Amniotic epithelial cell (primary cell): ENCODE measurements at regions not wholly inside any gene's neighbourhood (a gene's known extent, or its start where the extent isn't known, plus 50 kb on each side); places are given as distances from the start of the nearest gene placed in this dataset.

ENCODE experiments used
- DNase-seq: peaks from one replicate; pipeline ENCODE4 v3.0.0-alpha.2; 2010; ENCODE audit warnings: low read depth

DNA sequence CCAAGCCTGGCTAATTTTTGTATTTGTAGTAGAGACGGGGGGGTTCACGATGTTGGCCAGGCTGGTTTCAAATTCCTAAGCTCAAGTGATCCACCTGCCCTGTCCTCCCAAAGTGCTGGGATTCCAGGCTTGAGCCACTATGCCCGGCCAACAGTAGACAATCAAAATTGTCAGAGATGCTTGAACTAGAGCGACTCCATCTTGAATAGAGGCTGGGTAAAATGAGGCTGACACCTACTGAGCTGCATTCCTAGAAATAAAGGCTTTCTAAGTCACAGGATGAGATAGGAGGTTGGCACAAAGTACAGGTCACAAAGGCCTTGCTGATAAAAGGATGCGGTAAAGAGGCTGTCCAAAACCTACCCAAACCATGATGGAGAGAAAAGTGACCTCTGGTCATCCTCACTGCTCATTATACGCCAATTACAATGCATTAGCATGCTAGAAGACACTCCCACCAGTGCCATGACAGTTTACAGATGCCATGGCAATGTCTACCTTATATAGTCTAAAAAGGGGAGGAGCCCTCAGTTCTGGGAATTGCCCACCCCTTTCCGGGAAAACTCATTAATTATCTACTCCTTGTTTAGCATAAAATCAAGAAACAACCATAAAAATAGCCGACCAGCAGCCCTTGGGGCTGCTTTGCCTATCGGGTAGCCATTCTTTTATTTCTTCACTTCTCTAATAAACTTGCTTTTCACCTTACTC is 134.5 kb downstream of the BAMBI start:
- DNase-seq = no peak

DNA sequence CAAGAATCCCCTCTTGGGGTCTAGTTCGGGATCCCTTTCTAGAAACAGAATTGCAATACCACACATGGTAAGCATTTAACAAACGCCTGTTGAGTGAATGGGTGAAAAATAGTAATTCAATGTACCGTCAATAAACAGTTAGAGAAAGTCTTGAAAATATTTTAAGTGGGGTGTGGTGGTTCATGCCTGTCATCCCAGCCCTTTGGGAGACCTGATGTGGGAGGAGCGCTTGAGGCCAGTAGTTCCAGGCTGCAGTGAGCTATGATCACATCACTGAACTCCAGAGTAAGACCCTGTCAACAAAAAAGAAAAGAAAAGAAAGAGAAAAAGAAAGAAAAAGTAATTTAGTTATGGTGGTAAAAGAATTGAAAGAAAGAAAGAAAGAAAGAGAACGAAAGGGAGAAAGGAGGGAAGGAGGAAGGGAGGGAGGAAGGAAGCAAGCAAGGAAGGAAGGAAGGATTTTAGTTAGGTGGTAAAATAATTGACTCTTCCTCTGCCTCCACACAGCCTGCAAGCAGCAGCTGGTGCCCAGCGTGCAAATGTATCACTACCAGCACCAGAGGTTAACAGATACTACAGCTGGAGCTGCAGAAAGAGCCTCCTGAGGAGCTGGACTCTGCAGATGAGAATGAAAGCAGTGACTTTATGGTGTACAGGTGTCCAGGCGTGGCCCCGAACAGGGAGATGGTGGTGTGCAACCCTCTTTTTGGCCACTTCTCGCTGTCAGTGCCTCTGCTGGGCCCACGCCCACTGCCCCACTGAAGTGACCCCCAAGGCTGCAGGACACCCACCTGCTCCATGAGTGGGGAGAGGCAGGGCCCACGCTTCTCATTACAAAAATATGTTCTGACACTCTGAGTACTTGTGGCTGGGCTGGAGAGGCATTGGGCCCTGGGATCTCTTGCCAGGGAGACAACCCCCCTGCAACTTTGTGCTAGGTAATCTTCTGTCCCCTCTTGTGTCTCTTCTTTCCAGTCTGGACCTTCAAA is 135.4 kb downstream of the BAMBI start:
- DNase-seq = no peak

DNA sequence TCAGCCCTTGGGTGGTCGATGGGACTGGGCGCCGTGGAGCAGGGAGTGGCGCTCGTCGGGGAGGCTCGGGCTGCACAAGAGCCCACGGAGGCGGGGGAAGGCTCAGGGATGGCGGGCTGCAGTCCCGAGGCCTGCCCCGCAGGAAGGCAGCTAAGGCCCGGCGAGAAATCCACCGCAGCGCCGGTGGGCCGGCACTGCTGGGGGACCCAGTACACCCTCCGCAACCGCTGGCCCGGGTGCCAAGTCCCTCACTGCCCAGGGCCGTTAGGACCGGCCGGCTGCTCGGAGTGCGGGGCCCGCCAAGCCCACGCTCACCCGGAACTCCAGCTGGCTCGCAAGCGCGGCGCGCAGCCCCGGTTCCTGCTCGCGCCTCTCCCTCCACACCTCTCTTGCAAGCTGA is 138.4 kb downstream of the BAMBI start:
- no peak for DNase-seq

DNA sequence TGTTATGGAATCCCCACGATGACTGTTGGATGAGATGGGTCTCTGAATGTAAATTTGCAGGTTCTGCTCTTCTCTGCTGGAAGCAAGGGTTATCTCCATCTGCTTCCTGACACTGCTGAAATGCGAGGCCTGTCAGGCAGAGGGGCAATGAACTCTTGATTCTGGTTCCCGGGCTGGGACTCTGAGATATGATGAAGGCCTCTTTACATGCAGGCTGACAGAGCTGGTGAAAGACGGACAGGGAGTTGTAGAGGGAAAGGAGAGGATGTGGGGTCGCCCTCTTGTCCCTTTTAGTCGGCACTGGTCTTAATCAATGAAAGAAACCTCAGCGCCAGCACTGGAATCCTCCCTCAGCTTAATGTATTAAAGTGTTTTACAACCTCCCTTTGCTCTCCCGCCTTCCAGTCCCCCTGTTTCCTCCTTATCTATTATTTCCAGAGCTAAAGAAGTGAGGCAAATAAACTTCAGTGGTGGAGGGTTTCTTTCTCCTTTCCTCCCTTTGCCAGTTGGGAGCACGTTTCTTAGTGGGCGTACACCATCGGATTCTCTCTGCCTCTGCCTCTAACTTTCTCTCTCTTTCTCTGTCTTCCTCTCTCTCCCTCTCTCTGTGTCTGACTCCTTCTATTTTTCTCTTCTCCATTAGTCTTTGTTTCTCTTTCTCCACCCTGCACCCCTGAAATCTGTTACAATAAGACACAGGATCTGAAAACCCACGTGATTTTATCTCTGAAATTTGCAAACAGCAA is 145.6 kb downstream of the BAMBI start:
- no peak for DNase-seq

DNA sequence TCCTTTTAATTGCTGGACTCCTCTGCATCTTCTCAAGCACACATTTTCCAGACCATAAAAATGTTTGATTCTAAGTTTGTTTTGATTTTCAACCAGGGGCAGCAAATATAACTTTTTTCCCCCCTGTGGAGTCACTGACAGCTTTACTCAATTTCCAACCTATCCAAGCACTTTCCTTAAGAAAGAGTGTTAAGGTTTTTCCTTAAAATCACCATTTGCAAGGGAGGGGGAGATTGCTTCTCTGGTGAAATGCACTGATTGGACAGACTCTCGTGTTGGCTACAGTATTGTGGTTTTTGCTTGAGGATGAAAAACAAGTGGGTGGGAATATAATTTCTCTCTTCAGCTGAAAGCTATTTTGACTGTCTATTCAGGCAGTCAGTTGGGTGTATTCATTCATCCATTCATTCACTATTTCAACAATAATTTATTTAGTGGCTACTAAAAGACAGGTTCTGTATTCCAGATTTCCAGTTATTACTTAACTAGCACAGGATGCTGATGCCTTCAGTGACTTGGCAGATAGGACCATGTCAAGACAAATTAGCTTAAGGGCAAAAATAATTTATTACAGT is 146.3 kb downstream of the BAMBI start:
- peak; percentile 13 for DNase-seq

DNA sequence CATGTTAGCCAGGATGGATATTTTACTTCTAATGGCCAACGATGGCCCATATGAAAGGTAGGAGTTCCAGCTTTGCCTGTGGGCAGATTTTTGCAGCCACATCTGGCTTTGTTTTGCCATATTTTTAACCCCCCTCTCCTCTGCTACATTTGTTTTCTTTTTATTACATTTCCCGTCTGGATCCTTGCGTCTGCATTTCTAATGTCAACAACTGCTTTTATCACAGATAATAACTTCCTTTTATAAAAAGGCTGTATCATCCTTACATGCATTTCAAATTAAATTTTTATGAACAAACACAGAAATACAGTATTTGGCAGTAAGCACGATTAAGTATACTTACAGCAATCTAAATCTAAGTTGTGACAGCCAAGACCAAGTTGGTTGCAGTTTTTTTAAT is 156.0 kb downstream of the BAMBI start:
- no peak for DNase-seq

DNA sequence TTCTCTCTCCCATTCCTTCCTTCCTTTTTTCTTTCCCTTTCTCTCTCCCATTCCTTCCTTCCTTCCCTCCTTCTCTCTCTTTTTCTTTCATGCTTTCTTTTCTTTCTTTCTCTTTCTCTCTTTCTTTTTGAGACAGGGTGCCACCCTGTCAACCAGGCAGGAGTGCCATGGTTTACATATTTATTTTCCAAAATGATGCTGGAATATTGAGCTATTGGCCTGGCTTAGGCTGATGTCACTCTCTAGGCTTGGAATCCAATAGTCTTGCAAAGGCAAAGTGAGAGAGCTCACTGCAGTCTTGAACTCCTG is 159.1 kb downstream of the BAMBI start:
- no peak for DNase-seq

DNA sequence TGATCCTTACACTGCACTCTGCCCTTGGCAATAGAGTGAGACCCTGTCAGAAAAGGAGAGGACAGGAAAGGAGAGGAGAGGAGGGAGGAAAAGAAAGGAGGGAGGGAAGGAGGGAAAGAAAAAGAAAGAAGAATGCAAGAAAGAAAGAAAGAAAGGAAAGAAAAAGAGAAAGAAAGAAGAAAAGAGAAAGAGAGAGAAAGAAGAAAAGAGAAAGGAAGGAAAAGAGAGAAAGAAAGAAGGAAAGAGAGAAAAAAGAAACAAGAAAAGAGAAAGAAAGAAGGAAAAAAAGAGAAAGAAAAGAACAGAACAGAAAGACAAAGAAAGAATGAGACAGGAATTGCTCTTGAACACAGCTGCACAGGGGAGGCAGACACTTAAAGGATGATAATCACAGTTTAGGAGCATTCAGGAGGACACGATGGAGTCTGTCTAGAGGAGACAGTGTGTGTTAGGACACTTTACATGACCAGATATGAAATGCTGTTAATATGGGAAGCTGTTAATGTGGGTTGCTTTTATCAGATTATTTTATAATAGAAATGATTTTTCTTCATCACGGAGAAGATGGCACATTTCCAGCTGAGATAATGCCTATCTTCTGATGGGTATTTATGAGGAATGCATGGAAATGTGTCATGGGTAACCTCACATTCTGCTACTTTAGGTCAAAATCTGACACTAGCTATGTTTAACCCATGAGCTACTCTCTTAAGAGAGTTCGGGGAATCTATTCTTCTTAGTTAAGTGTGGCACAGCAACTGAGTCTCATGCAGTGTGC is 160.5 kb downstream of the BAMBI start:
- peak; percentile 51 for DNase-seq

DNA sequence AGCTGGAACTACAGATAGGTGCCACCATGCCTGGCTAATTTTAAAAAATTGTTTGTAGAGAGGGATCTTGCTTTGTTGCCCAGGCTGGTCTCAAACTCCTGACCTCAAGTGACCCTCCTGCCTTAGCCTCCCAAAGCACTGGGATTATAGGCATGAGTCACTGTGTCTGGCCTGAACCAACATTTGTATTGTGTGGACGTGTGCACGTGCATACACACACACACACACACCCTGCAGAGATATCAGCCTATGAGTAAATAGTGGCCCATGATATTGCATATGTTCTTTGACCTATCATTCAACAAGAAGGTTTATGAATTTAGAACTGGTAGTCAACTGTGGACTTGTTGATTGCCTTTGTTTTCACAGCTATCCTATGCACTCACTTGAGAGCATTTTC is 161.6 kb downstream of the BAMBI start:
- peak; percentile 72 for DNase-seq

DNA sequence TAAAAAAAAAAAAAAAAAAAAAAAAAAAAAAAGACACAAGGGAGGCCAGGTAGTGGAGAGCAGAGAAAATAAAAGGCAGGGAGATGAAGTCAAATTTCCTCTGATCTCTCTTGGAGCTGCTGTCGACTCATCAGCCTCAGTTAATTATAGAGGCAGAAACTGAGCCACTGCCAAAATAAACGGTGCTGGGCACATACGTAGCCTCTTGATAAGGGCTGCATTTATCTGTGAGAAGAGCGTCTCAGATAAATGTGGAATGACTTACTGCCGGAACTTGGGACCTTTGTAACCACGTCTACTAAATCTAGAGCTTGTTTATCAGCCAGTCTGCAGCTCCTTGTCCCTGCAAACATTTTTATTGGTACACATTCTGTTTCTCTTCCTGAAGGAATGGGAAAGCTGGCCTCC is 162.3 kb downstream of the BAMBI start:
- DNase-seq = peak; percentile 95

DNA sequence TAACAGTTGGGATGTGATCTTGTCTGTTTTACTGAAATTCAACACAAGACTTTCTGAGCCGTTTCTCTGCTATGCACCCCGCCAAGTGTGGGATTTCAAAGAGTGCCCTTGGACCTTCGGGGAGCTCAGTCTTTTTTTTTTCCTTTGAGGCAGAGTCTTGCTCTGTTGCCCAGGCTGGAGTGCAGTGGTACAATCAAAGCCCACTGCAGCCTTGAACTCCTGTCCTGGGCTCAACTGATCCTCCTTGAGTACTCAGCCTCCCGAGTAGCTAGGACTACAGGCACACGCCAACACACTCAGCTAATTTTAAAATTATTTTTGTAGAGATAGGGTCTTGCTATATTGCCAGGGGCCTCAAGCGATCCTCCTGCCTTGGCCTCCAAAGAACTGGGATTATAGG is 162.9 kb downstream of the BAMBI start:
- DNase-seq = no peak

DNA sequence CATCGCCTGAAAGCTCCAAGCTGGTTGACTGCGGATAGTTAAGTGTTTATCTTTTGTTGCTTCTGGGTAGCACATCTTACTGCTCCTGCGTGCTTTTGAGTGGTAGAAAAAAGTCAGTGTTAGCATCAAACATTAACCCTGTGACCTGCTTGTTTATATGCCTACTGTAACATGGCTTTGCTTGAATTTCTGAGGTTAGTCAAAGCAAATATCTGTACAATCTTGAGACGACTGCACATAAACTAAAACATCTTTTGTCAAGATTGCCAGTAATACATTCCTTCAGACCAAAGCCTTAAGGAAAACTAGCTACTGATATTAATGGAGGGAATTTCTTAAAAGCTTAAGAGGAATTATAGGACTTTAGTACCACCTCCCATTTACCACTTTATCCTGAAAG is 163.7 kb downstream of the BAMBI start:
- DNase-seq = peak; percentile 83

DNA sequence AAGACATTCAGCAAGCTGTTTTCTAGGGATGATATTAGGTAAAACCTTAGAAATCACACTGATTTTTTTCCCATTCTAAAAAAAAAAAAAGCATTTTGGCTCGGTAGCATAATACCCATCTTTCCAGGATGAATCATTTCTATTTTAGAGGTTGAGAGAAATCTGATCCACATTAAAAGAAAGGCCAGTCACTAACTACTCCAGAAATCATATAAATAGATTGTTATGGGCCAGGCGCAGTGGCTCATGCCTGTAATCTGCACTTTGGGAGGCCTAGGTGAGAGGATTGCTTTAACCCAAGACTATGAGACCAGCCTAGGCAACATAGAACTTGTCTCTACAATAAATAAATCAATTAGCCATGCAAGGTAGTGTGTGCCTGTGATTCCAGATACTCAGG is 164.3 kb downstream of the BAMBI start:
- peak; percentile 72 for DNase-seq

DNA sequence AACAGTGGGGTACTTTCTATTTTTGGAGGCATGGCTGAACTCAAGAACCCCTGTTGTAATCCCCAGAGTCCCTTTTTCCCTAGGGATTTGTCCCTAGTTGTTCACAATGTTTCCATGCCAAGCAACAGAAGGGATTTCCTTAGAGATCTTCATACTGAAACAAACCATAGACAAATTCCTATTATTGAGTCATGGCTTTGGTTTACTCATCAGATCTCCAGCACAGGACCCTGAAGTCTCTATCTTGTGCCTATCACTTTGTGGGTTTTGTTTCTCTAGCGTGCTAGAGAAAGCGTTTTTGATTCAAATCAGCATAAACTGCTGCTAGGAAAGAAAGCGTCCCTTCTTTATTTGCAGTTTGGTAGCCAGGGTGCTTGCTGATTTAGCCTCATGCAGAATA is 165.0 kb downstream of the BAMBI start:
- DNase-seq = peak; percentile 95

DNA sequence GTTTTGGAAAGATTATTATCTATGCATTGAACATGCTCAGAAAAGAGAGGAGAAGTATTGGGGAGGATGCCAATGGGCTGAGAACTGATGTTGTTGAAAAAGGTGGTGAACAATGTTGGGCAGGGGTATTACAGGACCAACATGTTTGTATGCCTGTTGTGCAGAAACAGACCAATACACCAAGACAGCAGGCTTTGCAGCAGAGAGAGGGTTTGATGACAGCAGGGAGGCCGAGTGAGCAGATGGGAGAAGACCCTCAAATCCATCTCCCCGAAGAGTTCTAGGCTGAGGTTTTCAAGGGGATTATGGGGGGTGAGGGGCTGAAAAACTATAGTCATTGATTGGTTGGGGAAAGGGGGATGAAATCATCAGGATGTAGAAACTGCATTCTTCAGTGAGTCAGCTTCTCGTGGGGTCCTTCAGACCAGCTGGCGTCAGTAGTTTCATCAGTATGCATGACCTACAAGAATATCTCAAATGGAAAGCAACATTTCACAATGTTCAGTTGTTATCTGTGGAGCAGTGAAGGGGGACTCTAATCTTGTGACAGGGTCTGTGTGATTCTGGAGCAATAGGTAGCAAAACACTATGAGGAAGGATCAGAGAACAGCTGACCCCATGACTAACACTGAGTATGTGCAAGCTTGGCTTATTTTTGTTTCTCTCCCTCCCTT is 167.8 kb downstream of the BAMBI start:
- DNase-seq = peak; percentile 97

DNA sequence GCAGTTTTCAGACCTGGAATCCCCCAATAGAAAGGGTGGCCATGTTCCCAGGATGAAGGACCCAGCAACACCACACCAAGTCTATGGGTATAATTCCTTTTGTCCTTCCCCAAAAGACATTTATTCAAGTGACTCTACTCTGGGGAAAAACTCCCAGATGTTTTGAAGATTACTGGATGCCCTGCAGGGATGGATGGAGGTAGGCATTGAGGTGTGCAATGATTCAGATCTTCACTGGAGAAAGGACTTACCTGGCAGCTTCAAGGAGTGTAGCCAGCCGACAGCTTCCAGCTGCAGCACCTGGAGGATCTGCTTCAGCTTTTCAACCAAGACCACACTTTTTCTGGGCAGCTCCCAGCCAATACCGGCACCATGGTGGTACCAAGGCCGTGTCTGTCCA is 172.0 kb downstream of the BAMBI start:
- no peak for DNase-seq

DNA sequence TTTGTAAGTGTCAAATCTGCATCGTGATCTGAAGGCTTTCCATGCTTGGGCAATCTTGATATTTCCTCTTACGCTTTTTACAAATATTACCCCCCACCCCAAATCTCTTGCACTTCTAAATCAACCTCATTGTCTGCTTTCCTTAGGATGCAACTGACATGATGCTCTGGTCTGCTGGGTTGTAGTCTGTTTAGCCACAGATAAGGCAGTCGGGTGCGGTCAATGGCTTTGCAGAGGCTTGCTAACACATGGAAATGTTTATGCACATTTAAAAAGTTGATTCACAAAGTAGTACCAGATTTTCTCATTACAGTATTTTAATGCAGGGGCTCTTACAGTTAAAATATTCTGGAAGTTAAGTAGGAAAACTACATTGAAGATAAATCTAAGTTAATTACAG is 172.5 kb downstream of the BAMBI start:
- DNase-seq = peak; percentile 21

DNA sequence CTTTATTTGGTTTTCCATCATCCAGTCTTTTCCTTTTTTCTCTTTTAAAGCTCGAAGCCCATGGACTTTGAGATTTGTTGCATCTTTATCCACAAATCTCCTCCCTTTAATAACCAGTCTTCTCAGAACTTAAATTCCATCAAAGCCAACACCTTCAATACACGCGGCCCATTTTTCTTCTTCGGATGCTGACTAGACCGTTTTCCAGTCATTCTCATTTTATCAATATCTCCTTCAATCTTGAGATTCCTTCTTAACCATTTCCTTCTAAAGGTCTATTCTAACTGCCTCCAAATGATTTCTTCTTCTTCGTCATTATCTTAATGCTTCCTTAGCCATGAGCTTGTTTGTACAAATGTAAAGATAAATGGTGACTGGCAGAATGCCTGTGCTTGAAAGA is 173.5 kb downstream of the BAMBI start:
- peak; percentile 12 for DNase-seq

DNA sequence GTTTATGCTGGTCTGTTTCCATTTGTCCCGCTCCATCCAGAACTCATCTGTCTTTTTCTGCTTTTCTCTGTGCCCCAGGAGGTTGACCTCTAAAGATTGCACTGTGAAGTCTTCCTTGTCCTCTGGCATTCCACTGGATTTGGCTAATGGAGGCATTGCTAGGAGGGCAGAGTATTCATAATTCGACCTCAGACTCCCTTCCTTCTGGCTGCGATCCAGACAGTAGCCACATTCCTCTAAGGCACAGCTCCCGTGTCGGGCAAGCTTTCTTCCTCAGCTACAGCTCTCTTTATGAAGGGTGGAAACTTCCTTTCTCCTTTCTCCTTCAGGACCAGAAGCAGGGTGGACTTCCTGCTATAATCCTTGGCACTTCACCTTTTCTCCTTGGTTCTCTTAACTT is 175.9 kb downstream of the BAMBI start:
- DNase-seq = peak; percentile 60

DNA sequence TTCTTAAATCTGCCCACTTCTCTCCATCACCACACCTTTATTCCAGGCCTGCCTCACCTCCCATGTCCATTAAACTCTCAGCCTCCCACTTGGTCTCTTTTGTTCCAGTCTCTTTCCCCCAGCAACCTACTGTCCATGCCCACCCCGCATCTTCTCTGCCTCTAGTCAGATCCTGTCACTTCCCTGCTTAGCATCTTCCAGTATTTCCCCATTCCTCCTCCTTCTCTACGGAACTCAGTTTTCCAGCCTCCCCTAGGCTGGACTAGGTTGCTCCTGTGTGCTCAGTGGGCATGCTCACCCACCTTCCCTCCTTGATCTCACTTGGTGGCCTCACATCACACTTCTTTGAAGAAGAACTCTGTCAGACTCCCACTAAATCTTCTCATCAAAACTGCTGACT is 179.8 kb downstream of the BAMBI start:
- no peak for DNase-seq

DNA sequence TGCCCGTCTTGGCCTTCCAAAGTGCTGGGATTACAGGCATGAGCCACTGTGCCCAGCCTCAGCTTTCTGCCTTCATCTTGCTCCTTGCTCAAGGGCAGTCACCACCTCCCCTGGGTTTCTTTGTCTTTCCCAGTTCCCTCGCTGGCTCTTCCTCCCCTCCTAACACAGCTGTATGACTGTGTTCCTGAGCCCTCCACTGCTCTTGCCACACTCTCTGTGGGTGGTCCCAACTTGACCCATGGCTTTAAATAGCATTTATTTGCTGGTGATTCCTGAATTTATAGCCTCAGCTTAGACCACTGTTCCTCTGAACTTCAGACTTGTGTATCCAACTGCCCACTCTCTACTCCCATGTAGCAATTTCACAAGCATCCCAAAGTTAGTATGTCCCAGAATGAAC is 181.3 kb downstream of the BAMBI start:
- DNase-seq = peak; percentile 16
